Smooth muscle cell of the brain vasculature (primary cell): ENCODE measurements at regions not wholly inside any gene's neighbourhood (a gene's known extent, or its start where the extent isn't known, plus 50 kb on each side); places are given as distances from the start of the nearest gene placed in this dataset.
"Not testable (repeated sequence)": the region's sequence is repeated elsewhere in the genome, so short reads cannot be mapped to it uniquely, and the experiment has no call there.

Experiments
- DNase-seq: peaks from one replicate; pipeline ENCODE4 v3.0.0-alpha.2; 2012; ENCODE audit warnings: low read depth, low spot score

DNA sequence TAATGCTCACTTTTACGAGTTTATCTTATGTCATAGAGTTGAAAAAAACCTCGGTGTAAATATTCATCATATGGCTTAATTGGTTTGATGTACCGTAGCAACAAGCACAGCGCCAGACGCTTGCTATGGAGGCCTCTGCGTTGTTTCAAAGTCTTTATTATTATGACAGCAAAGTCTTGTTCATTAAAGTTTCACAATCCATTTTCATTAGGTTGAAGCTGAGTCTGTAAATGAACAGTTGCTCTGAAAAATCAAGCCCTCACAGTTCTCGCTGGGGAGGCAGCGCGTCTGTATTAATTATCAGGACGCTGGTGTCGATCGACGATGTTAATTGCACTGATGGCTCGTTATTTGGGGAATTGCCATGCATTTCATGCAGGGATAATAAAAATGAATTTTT lies 185.6 kb downstream of the INSC start:
- no peak for DNase-seq

DNA sequence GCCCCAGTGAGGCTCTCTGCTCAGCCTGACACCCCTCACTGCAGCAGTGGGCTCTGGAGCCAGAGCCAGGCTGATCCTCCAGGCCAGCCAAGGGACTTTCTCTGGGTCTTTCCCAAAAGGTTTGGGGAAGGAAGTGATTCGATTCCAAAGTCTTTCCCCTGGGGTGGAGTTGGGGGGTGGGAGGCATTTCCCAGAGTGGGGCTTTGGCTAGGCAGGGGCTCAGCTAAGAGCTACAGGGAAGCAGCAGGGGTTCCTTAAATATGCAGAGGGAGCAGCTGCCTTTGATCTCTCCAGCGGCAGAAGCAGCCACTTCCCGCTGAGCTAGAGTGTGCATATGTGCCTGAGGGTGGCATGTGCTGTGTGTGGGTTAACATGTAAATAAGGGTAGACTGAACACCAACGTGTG lies 192.9 kb downstream of the INSC start:
- no peak for DNase-seq

DNA sequence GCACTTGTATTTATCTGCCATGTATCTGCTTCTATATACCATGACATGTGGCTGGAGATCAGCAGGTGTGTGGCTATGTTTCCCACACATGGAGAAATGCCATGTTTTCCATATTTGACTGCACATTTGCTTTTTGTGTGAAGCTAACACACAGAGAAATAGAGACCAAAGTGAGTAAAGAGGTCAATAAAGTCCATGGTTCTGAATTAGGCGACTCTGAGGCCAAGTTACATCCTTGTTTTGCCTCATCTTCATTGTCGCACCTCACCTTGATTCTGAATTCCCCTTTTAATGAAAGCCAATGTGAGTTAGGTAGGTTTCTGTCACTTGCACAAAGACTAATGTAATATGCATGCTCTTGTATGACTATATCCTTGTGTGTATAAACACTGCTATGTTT lies 194.1 kb downstream of the INSC start:
- DNase-seq, result no peak

DNA sequence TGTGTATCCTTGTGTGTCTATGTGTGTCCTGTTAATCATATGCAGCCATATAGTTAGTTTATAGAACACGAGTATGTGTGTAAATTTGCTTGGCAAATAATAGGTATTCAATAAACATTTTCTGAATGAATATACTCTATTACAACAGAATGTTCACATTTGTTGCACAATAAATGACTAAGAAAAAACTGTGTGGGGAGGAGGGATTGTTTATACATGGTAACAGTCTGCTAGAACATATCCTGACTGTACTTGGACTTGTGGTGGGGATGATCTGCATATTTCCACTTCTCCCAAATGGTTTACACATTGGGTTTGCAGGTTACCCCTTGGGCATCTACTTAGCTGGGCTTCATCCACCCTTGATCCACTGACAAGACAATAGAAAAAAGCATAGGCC lies 194.6 kb downstream of the INSC start:
- DNase-seq, result no peak

DNA sequence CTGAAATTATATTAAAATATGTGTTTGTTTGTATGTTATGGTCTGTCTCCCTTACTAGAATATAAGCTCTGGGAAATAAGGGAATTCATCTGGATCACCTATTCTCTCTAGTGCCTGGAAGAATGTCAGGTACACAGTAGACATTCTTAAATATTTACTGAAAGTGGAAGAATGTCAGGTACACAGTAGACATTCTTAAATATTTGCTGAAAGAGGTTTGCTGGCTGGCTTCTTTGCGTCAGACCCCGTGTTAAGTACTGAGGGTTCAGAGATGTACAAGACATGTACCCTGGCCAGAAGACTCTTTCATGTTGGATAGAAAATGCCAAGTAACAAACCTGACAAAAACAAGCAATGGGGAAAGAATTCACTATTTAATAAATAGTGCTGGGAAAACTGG lies 199.1 kb downstream of the INSC start:
- no peak for DNase-seq

DNA sequence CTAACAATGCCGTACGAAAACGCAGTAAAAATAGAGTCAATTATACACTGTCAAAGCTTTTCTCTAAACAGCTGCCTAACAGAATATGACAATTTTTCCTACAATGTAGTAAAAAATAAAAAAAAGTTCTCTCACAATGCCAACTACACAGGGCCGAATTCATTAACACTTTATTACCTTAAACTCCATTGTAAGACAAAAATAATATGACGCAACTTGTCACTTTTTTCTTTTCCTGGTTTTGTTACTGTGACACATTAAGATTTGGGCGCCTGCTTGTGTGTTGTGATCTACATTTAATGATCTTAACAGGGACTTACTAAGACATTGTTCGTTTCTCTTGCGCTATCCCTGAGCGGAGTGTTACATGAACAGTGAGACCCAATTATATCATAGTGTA lies 204.1 kb downstream of the INSC start:
- no peak for DNase-seq

DNA sequence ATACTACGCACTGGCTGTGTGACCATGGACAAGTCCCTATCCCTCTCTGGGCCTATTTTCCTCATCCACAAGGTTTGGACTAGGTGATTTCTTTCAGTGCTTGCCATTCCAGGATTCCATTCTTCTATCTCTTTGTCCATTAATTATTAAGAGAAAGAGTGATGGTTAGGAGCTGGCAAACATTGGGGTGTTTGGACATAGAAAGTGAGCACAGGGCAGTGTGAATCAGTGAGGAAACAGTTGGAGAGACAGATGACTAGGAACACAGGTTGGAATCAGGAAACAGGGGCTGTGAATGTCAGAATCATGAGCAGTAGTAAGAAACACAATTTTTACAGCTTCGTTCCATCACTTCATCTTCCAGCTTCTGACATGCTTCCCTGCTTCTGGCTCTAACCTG lies 211.8 kb downstream of the INSC start:
- DNase-seq, result no peak

DNA sequence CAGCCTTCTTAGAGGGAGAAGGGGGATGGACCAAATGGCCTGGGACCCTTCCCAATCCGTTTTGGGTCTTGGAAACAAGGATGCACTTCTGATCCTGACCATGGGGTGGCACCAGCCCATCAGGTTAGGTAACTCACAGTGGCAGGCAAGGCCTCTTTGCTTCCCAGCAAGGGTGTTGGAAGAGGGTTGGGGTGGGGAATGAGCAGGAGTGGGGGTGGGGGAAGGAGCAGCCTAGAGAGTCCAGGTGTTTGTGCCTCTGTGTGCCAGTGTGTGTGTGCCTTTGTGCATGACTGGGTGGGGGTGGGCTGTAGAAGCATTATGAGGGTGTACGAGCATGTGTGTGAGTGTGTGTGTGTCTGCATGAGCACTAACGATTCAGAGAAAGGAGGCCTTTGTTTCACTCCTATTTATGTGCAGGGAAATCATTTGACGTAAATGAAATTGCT lies 213.1 kb downstream of the INSC start:
- DNase-seq, result no peak

DNA sequence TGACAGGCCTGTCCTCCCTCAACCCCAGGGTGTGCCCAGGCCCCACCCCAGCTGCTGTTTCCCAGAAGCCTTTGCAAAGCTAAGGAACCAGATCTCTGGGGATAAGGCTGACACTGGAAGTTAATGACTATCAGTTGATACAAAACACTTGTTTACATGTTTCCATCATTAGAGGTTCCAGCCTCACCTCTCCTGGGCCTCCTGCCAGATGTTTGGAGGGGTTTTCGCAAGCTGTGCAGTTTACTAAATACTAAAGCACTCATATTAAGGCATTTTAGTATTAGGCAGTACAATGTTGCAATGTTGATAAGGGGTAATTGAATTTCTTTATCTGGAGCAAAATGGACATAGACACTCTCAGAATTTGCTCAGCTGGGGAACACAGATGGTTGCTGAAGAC lies 218.7 kb downstream of the INSC start:
- no peak for DNase-seq

DNA sequence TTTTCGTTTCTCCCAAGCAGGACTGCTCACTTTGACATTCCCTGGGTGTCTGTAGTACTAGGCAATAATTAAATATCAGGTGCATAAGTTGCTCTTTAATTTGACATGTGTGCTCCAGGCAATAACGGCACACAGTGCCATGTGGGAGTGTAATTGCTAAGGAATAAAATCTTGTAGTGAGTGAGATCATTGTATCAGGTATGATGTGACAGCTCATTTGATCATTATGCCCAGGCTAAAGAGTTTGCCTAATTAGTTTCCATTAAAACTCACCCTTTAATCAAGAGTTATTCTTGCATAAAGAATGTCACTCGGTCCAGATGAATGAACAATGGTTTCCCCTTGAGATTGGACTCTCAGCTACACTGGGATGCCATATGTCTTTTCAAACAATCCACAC lies 220.0 kb downstream of the INSC start:
- DNase-seq, result no peak

DNA sequence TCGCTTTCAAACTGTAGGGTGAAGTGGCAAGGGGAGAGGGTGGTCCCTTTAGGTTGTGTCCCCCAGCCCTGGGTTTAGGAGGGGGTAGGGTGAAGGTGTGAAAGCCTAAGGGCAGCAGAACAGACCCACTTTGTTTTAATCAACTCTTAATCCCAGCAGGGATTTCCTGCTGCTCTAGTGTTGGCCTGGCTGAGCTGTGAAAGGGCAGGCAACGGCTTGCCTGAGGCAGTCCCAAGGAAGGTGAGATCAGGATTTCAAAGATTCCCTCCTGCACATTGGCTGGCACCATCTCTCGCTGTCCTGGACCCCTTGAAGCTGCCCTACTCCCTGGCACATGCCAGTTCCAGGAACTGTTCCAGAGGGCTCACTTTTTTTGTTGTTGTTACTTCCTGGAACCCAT lies 221.3 kb downstream of the INSC start:
- DNase-seq, result no peak

DNA sequence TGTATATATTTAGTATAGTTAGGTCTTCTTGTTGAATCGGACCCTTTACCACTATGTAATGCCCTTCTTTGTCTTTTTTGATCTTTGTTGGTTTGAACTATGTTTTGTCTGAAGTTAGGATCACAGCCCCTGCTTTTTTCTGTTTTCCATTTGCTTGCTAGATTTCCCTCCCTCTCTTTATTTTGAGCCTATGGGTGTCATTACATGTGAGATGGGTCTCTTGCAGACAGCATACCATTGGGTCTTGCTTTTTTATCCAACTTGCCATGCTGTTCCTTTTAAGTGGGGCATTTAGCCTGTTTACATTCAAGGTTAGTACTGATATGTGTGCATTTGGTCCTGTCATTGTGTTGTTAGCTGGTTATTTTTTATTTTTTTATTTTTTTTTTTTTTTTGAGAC lies 224.6 kb downstream of the INSC start:
- DNase-seq, result no peak

DNA sequence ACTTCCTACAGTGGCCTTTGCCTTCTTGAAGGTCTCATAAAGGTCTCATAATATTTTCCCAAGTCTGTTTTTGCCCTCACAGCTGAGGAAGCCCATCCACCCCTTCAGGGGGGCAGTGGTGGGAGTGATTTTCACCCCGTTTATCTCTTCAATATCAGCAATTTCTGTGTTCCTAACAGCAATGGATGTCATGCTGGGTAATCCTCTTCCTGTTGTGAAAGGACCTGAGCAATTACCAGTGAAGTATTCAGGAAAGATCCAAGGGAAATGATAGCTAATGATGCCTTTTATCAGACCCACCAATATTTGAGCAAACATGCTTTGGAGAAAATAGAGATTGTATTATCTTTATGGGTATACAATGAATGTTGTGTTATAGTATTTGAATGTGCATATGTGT lies 226.9 kb downstream of the INSC start:
- DNase-seq, result no peak

DNA sequence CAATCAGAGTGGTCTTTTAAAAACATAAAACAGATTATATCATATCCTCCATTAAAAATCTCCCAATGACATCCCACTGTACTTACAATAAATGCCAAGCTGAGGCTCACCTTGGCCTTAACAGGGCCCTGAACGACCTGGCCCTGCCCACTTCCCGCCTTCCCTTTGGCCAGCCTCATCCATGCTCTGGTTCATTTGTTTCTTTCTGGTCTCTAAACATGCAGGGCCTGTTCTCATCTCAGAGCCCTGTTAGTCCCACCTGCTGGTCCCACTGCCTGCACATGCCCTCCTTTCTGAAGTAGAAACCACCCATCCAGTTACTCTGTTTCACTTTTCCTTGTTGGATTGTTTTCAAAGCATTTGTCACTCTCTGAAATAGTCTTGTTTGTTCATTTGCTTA lies 227.4 kb downstream of the INSC start:
- no peak for DNase-seq

DNA sequence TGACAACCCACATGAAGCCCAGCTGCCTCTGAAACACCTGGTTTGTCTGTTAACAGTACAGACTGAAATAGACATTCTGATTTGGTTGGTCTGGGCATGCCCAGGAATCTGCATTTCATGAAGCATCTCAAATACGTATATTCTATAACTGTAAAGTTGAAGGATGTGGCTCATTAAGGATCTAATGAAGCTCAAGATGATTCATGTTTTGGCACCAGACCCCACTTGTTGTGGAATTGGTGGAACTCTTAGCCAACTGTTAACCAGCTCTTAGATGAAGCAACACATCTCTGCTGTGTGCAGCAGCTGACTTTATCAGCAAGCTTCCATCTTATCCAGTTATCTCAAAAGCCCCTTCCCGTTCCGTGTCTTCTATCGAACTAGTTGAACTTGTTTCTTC lies 232.2 kb downstream of the INSC start:
- no peak for DNase-seq

DNA sequence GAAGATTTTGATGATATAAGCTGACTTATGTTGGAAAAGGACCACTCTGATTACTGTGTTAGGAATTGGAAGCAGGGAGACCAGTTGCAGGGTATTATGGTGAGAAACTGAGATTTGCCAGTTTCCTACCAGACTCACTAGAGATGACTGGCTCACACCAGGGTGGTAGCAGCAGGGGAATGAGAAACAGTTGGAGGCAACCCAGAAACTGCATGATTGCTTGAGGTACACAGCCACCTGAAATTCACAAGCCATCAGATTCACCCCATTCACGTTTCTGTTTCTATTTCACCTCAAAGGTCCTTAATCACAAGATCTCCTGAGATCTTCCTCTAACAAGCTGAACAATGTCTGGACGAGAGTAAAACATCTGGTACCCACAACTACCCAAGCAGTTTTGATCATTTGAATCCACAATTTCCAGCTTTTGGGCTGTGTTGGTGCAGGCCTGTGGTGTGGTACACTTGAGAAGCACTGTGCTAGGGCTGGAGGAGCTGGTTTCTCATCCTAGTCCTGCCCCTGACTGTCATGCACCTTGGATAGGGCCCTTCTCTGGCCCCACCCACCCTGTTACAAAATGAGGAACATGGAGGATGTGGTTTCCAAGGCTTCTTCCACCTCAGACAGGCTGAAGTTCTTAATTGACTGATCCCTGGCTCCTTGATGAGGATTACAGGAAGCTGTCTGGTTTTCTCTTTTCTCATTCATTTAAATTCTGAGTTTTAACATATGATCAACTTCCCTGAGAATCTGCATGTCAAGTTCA lies 233.4 kb downstream of the INSC start:
- no peak for DNase-seq

DNA sequence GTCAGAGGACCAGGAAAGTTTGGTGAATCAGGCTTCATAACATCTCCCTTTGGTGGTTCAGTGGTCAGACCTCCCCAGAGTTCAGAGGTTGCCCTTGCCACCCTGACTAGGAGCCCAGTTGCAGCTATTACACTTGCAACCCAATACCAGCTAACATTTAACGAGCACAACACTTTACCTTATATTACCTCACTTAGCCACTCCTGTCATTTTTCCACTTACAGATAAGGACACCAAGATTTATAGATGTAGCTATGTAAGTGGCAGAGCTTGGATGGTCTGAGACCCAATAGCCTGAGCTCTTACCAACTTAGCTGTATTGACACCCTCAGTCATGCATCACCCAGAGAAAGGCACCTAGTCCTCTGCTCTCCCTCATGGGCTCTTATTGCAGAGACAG lies 234.7 kb downstream of the INSC start:
- no peak for DNase-seq

DNA sequence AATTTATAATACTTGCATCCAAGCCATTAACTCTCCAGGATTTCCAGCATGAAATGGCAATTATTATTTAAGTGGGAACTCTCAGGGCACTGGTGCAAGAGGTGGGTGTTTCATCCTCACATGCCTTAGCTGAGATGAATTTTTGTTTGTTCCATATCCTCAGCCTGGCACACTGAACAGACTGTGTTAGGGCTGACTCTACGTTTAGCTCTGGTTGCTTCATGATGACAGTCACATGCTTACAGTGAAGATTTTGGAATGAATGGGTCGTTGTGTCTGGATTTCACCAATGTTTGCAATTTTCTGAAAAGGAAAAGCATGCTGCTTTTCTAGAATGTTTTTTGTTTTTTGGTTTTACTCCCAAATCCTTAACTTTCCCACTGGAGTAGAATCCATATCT lies 246.6 kb downstream of the INSC start:
- no peak for DNase-seq

DNA sequence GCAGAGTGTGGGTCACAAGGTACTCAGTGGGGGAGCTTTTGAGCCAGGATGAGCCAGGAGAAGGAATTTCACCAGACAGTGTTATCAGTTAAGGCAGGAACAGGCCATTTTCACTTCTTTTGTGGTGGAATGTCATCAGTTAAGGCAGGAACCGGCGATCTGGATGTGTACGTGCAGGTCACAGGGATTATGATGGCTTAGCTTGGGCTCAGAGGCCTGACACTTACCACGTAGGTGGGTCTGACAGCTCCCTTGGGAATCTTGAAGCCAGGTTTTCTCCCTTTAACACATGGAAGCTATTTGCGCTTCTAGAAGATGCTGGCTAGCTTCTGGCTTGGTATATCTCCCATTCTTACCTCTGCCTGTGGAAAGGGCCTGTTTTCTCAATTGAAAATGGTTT lies 250.6 kb downstream of the INSC start:
- not testable (repeated sequence) for DNase-seq

DNA sequence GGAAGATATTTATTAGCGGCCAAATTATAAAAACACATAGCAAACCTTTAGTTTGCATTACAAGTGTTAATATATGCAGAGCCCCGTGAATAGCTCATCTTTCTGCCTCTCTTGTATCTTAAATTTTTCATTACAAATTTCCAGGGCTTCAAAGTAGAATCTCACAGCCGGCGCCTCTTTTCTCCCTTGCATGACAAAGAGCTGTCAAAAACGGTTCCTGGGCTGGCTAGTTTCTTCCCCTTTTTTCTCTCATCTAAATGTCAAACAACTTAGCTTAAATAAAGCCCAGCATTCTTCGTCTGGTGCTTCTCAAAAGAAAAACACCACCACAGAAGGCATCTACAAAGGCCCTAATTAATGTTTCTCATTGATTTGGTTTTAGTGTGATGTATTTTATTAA lies 253.0 kb downstream of the INSC start:
- DNase-seq, result no peak

DNA sequence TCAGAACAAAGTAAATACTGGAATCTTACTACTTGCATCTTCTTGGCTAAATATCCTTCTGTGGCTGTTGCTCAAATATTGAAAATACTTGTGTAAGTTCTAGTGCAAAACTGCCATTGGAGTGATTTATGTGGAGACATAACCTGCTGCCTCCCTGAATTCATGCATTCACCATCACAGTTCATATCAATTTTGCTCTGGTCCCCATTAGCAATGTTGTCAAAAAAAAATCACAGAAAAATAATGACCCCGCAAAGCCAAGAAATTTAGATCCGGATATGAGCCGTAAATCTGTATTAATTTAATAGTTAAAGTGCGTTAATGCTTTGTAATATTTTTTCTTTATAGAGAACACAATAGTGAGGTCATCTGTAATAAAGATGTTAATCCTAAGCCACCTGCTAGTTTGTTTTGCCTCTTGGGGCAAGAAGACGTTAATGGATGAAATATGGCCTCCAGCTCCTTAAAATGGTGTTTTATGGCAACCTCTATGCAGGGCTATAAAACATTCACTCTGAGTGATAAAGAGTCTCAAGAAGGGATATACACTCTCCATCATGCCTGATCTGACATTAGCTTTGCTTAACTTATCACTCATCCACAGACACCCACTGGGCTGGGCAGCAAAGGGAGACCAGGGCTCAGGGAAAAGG lies 255.9 kb downstream of the INSC start:
- no peak for DNase-seq

DNA sequence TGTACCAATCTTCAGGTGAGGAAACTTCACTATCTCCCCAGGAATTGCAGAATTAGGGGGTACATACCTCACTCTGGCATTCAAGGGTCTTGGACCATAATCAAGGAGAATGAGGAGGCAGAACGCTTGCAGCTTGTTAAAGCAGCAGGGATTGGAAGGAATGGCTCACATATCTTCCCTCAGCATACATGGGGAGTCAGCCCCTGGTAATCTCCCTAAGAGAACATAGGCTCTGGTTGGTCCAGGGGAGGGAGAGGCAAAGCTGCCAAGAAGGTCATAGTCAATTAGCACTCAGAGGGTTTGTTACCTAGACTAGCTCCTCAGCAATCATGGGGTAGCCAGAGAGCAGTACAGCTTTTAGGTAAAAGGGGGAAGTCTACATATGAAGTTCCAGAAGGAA lies 256.8 kb downstream of the INSC start:
- no peak for DNase-seq

DNA sequence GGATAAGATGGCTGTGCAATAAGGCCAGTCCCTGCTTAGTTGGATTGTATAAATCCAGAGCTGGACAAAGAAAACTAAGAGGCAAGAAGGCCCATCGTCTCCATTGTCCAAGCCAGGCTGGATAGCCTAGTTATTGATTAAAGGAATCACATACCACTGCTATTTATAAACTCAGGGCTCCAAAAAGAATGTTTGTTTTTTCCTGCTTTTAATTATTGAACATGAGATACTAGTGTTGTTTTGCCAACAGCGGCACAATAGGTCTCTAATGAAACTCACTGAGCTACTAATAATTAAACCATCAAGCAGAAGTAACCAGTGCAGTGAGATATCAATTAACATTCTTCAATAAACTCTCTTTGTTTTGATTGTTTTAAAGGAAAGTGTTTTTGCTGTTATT lies 259.7 kb downstream of the INSC start:
- DNase-seq, result no peak

DNA sequence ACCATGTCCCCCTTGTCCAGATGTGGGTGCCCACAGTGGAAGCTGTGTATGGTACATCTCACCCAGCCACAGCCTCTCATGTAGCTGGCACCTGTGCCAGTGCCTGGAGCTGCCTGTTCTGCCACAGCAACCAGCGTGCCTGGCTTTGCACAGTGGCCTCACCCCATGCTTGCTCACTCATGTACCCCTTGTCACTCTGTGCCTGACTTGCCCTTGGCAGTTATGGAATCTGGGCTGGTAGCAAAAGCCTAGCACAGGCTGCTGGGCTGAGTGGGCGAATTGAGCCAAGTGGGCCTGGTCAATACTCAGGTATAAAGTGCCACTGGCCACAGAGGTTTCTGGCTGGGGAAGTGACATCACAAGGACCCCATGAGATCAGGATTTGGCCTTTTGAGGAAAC lies 264.2 kb downstream of the INSC start:
- DNase-seq, result no peak
